HG03139 (cell line): ENCODE measurements at regions not wholly inside any gene's neighbourhood (a gene's known extent, or its start where the extent isn't known, plus 50 kb on each side); places are given as distances from the start of the nearest gene placed in this dataset.

Experiments used
- ATAC-seq: cut with Tn5 transposase; IDR thresholded peaks from one replicate; pipeline ENCODE4 v1.9.1; 2021; ENCODE audit not compliant: unreplicated experiment

DNA sequence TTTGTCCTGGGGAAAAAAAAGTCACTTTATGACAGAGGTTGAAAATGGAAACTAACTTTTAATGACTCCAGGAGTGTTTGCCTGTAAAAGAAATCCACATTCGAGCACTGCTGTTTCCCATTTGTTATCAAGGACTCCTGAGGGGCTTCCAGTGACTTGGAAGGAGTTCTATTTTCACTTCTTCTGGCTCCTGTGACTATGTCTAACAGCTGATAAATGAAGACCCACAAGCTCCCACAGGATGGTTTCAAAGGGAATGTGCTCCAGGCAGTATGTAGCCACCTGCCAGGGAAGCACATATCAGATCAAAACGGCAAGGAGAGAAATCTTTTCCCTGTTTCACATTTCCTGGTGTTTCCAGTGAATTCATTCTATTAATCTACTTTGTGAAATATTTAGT is 159.8 kb upstream of the FAM241A start:
- ATAC-seq, result no peak

DNA sequence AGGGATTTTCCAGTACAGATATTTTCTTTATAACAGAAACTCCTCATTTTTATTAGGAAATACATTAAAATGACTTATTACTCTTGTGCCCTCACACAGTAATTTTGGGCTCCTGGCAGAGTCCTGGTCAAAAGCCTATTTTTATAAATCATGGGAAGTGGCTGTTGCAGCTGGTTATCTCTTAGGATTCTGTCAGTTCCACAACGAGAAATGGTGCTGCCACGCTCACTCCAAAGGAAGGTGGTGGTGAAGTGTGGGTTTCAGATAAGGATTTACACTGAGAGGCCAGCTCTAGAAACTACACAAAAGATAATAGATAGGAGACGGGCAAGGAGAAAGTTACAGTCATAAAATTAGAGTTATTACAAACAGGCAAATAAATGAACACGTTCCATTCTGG is 159.2 kb upstream of the FAM241A start:
- no peak for ATAC-seq

DNA sequence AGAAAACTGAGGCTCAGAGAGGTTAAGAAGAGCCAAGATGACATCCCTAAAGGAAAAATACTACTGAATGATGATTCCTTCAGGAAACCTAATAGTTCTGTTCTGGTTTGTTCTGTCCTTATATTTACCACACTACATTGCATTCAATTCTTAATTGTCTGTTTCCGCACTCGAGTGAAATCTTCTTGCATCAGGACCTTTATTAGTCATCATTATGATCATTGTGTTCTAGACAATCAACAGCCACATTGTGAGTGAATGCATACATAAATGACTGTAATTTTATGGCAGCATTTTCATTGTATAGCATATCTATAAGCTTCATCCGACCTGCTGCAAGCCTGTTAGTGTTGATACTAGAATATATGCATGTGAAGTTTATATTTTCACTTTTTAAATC is 156.7 kb upstream of the FAM241A start:
- no peak for ATAC-seq

DNA sequence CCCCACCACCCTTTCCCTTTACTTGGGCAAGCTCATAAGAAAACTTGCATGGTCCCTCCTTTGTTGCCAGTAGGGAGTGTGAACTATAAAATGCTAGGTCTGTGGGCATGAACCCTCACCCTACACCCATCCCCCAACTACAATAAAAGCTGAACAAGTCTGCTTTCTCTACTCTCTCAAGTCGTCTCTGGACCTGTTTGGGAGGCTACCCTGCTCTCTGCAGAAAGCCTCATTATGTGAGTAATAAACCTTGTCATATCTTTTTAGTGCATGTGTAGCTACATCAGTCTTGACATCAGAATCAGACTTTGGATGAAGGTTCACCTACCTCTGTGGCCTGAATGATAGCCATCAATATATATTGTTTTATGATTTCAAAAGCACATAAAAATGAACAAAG is 155.4 kb upstream of the FAM241A start:
- no peak for ATAC-seq

- ATAC-seq, result peak; percentile 94
Observed at GRCh38 chr4:111991163-111991562, 154.1 kb upstream of the FAM241A start.

DNA sequence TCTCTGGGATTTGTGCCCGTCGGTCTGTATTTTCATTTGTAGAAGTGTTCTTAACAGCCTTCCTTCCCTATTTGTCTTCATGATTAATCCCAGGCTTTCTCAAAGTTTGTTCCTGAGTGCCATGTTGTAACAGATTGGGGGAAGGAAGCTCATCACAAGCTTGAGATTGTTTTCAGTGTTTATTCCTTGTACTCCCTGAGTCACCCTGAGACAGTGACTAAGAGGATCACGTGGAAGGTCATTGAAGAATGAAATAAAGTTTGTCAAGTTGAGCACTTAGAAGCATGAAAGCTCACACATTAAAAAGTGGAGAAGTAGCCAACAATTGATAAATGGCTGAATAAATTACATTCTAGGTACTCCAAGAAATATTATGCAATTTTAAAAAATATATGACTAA is 153.5 kb upstream of the FAM241A start:
- ATAC-seq, result no peak

DNA sequence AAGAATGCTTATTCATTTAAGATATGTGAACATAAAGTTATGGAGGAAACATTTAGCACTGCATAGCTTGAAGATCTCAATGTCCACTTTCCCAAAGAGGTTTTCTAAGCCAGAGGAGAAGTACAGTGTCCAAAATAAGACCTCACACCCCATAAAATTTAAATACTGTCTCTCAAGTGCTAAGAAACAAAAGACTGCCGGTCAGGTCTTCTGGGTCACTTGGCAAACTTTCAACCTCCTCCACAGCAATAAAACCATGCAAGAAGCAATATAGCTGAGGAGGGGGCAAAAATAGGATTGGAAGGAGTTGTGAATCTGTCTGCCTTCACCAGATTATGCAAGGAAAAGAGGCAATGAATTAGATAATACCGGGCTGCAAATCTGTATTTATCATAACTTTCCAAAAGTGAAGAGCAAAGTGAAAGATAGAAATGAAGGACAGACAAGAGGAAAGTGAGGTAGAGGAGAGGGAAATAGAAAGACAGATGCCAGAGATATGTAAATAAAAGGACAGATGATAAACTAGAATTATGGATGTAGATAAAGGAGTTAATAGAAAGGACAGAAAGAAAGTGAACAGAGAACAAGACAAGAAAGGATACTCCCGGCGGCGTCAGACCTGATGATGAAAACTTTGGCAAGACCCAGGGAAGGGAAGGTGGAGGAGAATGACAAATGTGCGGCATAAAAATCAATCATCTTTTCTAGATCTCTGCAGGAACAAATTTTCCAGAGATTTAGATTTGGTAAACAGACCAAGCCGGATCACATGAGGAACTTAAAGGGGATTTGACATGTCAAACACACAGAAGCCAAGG is 152.7 kb upstream of the FAM241A start:
- no peak for ATAC-seq

DNA sequence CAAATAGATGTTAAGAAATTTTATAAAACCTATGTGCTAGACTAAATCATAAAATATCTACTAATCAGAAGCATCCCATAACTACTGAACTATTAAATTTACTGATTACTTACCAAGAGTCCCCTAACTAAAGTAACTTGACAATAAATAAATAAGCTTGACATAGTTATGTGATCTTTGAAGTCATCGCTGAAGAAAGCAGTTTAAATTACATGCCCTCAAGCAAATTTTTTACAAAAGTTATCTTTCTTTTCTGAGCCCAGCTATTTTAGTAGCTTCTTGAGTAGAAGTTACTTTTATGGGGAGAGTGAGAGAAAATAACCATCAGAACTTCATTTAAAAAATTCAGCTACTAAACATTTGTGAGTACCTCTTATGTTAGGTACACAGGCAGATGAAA is 150.9 kb upstream of the FAM241A start:
- no peak for ATAC-seq

GRCh38 chr4:111997785-111998184 is 147.5 kb upstream of the FAM241A start:
- no peak for ATAC-seq

GRCh38 chr4:111999801-112000200 is 145.5 kb upstream of the FAM241A start:
- no peak for ATAC-seq

GRCh38 chr4:112001041-112001440 is 144.2 kb upstream of the FAM241A start:
- no peak for ATAC-seq

- ATAC-seq, result no peak
Observed at GRCh38 chr4:112002248-112002661, 143.0 kb upstream of the FAM241A start.

DNA sequence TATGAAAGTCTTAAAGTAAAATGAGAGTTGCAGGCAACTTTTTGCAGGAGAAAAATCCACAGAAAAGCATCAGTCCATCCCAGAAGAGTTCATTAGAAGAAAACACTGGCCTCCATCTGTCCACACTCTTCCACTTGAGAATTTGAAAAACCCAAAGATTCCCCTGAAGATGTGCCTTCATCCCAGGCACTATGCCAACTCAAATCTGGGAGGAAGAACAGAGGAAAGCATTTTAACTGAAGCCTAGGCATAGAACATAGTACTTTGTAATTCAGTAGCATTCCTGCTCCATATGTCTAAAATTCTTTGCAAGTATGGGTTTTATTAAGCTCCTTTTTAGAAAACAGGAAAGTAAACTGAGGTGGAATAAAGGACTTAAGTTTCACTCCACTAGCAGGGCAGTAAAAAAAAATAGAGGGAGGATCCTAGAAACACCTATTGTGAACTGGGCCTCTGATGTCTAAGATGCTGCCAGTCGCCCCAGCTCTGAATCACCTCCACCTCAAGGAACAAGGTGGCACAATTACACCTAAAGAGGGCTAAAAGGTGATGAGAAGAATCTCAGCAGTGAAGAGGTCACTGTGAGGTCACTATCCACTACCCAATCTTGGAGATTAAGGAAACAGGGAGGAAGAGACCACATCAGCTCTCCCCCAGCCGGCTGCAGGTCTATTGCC is 141.9 kb upstream of the FAM241A start:
- ATAC-seq, result no peak

GRCh38 chr4:112005027-112005426 is 140.2 kb upstream of the FAM241A start:
- ATAC-seq, result no peak

DNA sequence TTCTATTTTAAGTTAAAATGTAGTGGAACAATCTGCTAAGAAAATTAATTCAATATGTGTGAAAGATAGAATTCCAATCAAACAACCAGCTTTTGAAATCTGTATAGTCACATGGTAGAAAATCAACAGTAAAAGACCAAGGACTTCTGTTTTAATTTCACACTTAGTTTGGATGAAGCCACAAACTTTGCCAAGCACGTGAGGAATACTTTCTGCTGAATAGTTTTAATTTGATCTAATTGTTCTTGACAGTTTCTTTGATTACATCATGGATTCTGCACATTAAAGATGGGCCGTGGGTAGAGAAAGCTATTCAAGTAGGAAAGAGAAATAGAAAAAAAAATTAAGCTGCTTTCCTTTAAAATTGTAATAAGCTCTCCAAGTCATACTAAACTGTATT is 137.9 kb upstream of the FAM241A start:
- ATAC-seq, result no peak

GRCh38 chr4:112015960-112016359 is 129.3 kb upstream of the FAM241A start:
- ATAC-seq, result no peak

GRCh38 chr4:112023402-112023950 is 121.8 kb upstream of the FAM241A start:
- ATAC-seq, result no peak

DNA sequence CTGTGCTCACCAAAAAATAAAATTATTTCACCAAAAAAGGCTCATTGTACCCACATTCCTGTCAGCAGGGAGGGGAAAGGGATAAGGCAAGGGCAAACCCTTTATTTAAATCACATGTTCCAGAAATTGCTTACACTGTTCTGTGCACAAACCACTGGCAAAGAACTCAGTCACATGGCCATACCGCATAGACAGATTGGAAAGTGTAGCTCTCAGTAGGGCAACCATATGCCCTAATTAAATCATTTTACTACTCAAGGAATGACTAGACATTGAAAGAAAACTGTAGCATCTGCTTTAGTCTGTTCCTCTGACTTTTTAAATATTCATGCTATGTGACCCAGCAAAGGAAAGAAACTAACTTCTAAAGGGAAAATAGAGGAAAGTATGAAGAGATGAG is 119.2 kb upstream of the FAM241A start:
- no peak for ATAC-seq

GRCh38 chr4:112029771-112030171 is 115.5 kb upstream of the FAM241A start:
- ATAC-seq, result no peak

DNA sequence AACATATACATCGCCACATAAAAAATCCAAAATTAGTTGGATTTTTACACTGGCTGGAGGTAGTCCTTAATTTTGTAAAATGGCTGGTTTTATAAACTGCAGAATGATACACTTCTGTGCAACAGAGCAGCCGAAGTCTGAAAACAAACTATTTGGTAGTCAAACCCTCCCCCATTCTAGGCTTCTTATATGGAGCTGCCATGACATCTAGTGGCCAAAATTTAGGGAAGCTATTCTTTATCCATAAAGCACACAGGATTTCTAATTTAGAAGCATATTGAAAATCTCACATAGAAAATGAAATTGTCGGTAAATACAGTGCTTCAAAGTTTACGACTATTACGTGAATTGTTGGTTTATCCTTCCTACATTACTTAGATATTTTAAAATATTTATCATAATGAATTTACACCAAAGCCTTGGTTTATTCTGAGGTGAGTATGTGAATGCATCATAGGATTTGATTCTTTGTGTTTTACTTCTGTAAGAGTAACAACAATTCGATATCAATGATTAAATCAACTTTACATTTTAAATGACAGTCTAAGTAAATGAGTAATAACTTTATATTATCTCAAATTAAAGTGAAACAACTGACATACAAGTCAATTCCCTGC is 113.4 kb upstream of the FAM241A start:
- ATAC-seq, result peak; percentile 78

- no peak for ATAC-seq
Observed at GRCh38 chr4:112036886-112037285, 108.4 kb upstream of the FAM241A start.

- no peak for ATAC-seq
Observed at GRCh38 chr4:112038861-112039260, 106.4 kb upstream of the FAM241A start.
